ENCODE measurements at regions not wholly inside any gene's neighbourhood (a gene's known extent, or its start where the extent isn't known, plus 50 kb on each side); places are given as distances from the start of the nearest gene placed in this dataset.

DNA sequence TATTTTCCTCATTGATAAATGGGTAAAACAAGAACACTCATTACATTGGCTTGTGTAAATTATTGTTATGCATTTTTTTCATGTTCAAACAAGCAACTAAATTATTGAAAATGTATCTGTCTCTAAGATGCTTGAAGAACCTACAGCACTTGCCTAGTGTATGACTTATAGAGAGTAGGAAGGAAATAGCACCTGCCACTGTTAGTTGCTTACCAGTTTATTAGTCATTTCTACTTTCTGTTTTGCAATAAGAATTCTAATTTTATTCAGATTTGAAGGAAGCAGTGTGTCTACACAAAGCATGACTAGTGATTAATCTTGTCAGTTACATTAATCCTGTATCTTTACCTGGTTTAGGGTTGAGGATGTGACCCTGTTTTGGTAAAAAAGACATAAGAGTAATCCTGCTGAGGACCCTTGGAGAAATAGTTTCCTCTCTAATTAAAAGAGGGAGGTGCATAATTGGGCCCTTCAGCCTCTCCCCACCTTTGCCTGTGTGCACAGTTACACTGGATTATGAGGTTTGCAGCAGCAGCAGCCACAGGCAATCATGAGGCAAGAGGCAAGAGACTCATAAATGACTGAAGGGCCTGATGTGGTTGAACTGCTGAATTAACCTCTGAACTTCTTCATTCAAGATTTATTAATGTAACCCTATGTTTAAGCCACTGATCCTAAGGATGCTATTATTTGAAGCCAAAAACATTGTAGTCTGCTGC is 1202.1 kb downstream of the ADGRL3 start:
- no peaks in the 10 kb centered on the region for H3K4me1 ChIP-seq
- no peak overlapping the region for H3K4me3 ChIP-seq
- no peaks in the 10 kb centered on the region for H3K27me3 ChIP-seq
- ATAC-seq (no peak), DNase-seq (no peak)
- intact Hi-C loops (cut with DNase I): no loop called here
- H3K36me3 ChIP-seq: no peaks in the 10 kb centered on the region
- no peaks in the 10 kb centered on the region for H3K9me3 ChIP-seq
- H3K27ac ChIP-seq: no peak overlapping the region
- TF ChIP-seq, protein P1, sequence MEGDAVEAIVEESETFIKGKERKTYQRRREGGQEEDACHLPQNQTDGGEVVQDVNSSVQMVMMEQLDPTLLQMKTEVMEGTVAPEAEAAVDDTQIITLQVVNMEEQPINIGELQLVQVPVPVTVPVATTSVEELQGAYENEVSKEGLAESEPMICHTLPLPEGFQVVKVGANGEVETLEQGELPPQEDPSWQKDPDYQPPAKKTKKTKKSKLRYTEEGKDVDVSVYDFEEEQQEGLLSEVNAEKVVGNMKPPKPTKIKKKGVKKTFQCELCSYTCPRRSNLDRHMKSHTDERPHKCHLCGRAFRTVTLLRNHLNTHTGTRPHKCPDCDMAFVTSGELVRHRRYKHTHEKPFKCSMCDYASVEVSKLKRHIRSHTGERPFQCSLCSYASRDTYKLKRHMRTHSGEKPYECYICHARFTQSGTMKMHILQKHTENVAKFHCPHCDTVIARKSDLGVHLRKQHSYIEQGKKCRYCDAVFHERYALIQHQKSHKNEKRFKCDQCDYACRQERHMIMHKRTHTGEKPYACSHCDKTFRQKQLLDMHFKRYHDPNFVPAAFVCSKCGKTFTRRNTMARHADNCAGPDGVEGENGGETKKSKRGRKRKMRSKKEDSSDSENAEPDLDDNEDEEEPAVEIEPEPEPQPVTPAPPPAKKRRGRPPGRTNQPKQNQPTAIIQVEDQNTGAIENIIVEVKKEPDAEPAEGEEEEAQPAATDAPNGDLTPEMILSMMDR (IDR thresholded peaks at IDR 0.05): no peak

DNA sequence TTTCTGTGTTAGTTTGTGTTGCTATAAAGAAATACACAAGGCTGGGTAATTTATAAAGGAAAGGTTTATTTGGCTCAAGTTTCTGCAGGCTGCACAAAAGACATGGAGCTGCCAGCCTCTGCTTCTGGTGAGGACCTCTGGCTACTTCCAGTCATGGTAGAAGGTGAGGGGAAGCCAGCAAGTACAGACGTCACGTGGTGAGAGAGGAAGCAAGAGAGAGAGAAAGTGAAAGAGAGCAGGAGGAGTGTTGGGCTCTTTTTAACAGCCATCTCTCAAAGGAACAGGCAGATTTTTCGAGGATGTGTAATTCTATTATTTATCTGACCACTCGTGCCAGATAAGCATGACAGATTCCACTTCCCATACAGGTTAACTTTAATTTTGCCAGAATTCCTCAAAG is 1199.1 kb downstream of the ADGRL3 start:
- H3K9me3 ChIP-seq: no peaks in the 10 kb centered on the region
- DNase-seq (no peak), ATAC-seq (no peak)
- no peaks in the 10 kb centered on the region for H3K27me3 ChIP-seq
- TF ChIP-seq, protein P1 (IDR thresholded peaks at IDR 0.05): no peak
- no peaks in the 10 kb centered on the region for H3K4me1 ChIP-seq
- intact Hi-C loops (cut with DNase I): no loop called here
- no peak overlapping the region for H3K4me3 ChIP-seq
- H3K27ac ChIP-seq: no peak overlapping the region
- H3K36me3 ChIP-seq: no peaks in the 10 kb centered on the region

DNA sequence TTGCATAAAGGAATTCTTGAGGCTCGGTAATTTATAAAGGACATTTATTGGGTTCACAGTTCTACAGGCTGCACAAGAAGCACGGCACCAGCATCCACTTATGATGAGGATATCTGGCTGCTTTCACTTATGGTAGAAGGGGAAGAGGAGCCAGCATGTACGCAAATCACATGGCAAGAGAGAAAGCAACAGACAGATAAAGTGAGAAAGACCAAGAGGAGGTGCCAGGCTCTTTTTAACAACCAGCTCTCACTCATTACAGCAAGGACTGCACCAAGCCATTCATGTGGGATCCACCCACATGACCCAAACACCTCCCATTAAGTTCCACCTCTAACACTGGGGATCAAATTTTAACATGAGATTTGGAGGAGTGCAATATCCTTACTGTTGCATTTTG is 1198.2 kb downstream of the ADGRL3 start:
- DNase-seq (no peak), ATAC-seq (no peak)
- intact Hi-C loops (cut with DNase I): no loop called here
- Histone ChIP-seq H3K4me3 (no peak overlapping the region), H3K4me1 (no peaks in the 10 kb centered on the region), H3K27ac (no peak overlapping the region), H3K36me3 (no peaks in the 10 kb centered on the region), H3K27me3 (no peaks in the 10 kb centered on the region), H3K9me3 (no peaks in the 10 kb centered on the region)
- TF ChIP-seq, protein P1 (IDR thresholded peaks at IDR 0.05): no peak

DNA sequence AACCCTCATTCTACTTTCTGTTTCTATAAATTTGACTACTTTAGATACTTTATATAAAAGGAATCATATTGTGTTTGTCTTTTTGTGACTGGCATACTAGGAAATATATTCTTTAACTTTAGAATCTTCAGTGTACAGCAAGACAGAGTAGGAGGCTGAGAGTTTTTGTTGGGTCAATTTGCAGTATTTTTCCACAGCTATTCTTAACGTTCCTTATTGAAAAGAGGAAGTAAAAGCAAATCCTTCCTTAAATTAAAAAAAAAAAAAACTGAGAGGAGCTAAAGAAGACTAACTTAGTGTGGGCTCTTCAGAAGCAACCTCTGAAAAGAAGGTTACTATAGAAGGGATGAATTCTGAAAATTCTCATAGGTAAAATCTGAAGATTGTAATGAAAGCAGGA is 1194.6 kb downstream of the ADGRL3 start:
- H3K4me3 ChIP-seq: no peak overlapping the region
- H3K27ac ChIP-seq: no peak overlapping the region
- no peaks in the 10 kb centered on the region for H3K4me1 ChIP-seq
- H3K27me3 ChIP-seq: no peaks in the 10 kb centered on the region
- TF ChIP-seq, protein P1 (IDR thresholded peaks at IDR 0.05): no peak
- H3K36me3 ChIP-seq: no peaks in the 10 kb centered on the region
- no peak for ATAC-seq
- no peaks in the 10 kb centered on the region for H3K9me3 ChIP-seq
- intact Hi-C loops (cut with DNase I): no loop called here
- DNase-seq: no peak

DNA sequence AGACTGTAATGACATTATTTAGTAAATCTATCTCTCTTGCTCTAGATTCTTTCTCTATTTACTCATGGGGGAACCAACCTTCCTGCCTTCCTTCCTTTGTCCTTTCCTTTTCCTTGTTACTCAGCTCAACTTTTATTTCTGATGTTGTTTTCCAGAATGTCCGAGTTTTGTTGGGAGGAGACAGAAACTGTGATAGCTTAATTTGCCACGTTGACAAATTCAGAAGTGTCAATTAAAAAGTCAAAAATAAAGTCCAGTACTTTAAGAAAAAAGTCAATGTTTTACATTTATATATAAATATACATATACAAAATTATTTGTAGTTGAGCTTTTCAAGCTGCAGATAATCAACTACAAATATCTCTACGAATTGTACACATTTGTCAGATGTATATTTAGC is 1187.7 kb downstream of the ADGRL3 start:
- H3K27ac ChIP-seq: no peak overlapping the region
- TF ChIP-seq, protein P1 (IDR thresholded peaks at IDR 0.05): no peak
- intact Hi-C loops (cut with DNase I): no loop called here
- no peaks in the 10 kb centered on the region for H3K4me1 ChIP-seq
- no peak for ATAC-seq
- DNase-seq: no peak
- no peaks in the 10 kb centered on the region for H3K36me3 ChIP-seq
- H3K27me3 ChIP-seq: no peaks in the 10 kb centered on the region
- H3K9me3 ChIP-seq: no peaks in the 10 kb centered on the region
- no peak overlapping the region for H3K4me3 ChIP-seq
